ENCODE measurements at regions not wholly inside any gene's neighbourhood (a gene's known extent, or its start where the extent isn't known, plus 50 kb on each side); places are given as distances from the start of the nearest gene placed in this dataset.

DNA sequence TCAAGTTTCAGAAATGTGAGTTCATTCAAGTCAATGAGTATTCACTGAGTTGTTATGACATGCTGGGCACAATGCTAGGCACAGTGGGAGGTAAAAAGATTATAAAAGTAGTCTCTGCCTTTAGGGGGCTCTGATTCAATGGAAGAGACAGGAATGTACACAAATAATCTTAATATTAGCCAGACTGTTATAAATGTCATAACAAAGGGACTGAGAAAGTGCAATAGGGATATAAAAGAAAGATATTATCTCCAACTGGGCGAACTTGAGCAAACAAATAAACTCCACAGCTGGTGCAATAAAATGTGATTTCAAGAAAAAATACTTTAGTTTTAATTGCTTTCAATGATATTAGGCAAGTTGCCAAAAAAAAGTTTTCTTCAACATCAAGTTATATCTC is 755.2 kb downstream of the BRINP1 start:
- DNase-seq (ENCODE audit: low read depth in 2 of 3, low spot score in 2 of 3) = no peak

DNA sequence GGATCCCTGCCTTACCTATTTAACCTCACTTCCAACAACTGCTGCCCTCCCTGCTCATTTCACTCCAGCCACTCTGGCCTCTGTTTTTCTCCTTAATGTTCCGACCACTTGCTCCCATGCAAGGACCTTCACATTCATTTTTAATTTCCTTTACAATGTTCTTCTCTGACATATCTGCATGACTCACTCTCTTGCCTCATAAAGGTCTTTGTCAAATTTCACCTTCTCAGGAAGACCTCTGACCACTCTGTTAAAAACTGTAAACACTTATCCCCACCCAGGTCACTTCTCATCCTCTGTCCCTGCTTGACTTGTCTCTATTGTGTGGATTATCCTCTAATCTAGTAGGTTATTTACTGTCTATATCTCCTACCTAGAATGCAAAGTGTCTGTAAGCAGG is 751.2 kb downstream of the BRINP1 start:
- no peak for DNase-seq (ENCODE audit: low read depth in 2 of 3, low spot score in 2 of 3)

DNA sequence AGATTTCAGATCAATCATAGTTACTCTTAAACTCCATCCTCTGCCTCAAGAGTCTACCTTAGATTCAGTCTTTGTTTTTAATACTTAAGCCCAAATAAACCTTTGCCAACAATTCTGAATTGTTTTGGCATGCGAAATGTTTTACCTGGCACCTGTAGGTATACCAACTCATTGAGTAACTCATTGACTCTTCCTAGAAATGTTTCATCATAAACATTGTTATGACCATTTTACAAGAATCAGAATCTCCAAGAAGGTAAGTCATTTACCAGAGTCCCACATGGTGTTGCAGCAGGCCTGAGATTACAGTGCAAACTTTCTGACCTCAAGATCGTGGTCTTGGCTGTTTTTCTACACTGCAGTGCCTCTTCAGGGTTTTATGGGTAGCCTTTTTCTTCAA is 750.4 kb downstream of the BRINP1 start:
- no peak for DNase-seq (ENCODE audit: low read depth in 2 of 3, low spot score in 2 of 3)

DNA sequence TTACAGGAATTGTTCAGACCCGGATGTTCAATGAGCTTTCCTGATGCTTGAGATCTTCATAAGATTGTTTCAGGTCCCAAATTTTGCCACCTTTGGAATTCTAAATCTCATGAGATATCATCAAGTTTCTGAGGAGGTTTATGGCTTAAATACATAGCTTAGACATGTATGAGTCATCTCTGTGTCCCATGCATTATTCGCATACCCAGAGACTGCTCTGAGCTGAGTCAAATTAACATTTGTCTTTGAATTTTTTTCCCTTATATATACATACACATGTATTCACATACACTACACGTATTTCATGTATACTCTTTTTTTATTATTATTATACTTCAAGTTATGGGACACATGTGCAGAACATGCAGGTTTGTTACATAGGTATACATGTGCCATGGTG is 744.6 kb downstream of the BRINP1 start:
- no peak for DNase-seq (ENCODE audit: low read depth in 2 of 3, low spot score in 2 of 3)

DNA sequence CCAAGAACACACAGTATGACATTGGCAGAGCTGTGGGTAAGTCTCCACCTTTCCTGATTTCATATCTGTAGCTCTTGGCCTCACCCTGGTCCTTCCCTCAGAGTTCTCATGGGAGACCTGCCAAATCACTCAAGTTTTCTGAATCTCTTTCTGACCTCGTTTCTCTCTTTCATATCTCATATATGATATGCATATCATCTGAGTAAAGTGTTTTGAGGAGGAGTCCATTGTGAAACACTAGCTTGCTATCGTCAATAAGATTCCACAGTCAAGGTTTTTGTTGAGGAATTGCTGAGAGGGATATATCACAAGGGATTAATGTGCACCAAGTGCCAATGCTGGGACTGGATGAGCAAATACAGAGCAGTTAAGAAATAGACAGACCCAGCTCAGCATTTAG is 739.2 kb downstream of the BRINP1 start:
- no peak for DNase-seq (ENCODE audit: low read depth in 2 of 3, low spot score in 2 of 3)

DNA sequence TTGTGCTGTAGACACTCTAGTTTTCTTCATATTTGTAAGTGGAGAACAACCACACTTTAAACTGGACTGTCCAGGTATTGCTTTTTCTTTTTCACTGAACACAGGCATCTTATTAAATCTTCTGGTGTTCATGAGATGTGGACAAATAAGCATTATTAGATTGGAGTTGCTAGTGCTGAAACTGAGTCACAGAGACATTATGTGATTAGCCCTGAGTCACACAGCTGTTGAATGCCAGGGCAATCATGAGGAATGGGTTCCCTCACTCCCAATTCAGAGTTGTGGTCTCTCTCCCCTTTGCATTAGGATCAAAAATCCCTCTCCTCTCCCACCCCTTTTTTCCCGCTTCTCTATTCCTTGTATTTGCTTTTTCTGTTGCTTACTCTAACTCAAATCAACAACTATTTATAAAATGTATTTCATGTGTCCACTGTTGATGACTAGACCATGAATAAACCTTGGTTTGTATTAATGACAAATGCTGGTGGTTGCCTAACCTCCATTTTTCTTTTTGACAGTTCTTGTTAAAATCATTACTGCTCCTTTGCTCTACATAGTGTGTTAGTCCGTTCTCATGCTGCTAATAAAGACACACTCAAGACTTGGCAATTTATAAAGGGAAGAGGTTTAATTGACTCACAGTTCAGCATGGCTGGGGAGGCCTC is 738.2 kb downstream of the BRINP1 start:
- DNase-seq (ENCODE audit: low read depth in 2 of 3, low spot score in 2 of 3) = no peak

DNA sequence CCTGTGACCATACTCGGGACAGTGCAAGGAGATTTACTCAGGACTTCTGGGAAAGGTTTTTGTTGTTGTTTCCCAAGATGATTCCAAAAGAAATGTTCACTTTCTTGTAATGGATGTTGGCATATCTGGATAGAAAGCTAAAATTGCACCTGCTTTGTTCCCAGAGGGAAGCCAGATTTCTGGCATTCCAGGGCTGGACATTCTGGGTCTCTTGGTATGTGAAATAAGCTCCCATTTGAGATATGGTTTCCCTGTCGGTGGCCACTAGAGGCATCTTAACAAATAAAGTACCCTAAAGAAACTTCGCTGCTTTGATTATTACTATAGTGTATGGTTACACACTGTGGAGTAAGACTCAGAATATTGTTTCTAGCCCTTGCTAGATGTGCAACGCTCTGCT is 737.3 kb downstream of the BRINP1 start:
- no peak for DNase-seq (ENCODE audit: low read depth in 2 of 3, low spot score in 2 of 3)

DNA sequence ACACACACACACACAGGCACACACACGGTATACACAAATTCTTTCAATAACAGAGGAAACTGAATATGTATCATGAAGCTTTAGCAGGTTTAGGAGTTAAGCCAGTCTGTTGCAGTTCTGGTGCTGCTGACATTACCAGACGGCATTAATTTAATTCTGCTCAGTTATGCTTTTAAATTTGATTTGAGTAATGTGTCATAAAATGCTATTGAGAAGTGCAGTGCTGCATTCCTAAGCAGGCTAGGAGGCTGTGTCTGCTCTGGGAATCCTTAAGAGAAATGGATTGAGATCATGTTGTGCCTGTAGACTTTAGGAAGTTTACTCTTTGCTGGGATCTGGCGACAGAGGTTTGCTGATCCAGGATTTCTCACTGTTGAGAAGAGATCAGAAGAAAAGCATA is 733.8 kb downstream of the BRINP1 start:
- no peak for DNase-seq (ENCODE audit: low read depth in 2 of 3, low spot score in 2 of 3)

DNA sequence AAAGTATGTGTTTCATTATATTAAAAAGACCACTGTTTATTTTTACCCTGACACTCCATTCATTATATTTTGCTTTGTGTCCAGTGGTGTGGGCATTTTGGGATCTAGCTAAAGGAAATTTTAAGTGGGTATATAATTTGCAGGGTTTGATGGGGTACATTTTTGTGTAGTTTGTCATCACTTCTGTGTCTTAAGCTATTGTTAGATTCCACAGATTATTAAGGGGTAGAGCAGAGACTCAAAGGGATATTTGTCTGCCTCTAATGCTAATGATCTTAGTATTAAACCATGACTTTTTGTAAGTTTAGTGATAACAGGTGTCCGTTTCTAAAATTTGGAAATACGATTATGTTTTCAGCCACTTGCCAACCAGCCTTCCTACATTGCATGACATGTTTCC is 731.6 kb downstream of the BRINP1 start:
- DNase-seq (ENCODE audit: low read depth in 2 of 3, low spot score in 2 of 3) = no peak

DNA sequence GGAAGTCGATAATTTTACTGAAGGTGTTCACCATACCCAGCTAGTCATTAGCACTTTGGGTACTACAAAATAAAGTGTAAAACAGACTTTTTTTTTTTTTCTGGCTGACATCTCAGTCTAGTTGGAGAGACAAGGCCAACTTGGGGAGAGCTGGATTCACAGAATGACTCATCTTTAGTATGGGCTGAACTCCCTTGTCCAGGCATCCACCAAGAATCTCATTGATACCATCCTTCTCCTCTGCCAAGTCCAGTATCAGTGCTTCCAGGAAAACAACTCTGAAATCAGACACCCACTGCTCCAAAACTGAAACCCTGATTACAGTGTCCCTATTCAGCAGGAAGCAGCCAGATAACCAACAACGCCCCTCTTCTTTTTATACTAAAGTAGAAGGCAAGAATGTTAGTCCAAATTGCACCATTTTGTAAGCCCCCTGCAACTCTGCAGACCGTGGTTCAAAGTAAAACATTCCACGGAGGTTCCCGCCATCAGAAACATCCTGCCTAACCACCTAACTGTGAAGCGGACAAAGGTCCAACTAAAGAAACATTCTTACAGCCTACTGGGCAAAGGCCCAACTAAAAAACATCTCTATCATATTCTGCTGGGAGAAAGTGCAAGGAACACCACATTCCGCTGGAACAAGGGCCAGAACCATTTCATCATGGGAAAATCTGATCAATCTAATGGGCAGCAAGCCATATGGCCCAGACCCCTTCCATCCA is 728.2 kb downstream of the BRINP1 start:
- DNase-seq (ENCODE audit: low read depth in 2 of 3, low spot score in 2 of 3) = no peak

DNA sequence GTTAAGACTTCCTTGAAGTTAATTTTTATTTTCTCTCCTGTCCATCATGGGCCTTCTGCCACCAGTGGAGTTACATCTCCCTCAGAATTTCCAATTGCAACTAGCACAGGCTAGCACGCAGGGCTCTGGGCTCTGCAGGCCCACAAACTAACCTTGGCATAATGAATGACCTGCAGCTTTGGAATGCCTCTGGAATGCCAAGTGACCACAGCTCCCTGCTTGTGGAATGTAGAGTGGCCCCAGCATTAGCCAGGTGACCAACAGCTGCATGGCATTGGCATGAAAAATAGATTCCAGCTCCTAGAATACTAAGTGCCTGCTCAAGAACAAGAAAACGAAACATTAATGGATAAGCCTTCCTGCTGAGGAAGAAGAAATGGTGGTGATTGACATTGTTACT is 726.1 kb downstream of the BRINP1 start:
- DNase-seq (ENCODE audit: low read depth in 2 of 3, low spot score in 2 of 3) = no peak

DNA sequence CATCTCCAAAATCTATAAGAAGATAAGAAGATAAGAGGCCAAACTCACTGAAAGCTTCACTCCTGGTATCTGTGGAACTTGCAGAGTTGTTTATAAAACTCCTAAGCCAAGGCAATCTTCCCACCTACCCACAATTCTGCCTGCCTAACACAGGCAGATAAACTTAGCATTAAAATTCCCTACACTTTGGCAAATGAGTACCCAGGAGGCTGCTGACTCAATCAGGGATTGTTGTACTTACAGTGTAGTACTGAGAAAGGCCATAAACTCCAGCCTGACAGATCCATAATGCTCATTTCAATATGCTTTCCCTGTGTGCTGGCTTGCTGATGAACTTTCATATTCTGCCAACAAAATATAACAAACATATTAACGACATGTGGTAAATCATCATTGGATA is 725.2 kb downstream of the BRINP1 start:
- no peak for DNase-seq (ENCODE audit: low read depth in 2 of 3, low spot score in 2 of 3)

DNA sequence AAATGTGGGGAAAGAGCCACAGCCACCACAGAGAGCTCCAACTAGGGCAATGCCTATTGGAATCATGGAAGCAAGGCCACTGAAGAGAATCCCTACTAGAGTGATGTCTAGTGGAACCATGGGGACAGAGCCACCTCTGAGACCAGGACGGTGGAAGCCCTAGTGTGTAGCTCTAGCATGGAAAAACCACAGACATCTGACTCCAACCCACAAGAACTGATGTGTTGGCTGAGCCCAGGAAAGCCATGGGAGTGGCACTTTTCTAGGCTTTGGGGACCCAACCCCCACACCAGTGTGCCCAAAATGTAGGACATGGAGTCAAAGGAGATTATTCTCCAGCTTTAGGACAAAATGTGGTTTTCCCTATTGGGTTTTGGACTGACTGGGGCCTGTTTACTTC is 721.9 kb downstream of the BRINP1 start:
- no peak for DNase-seq (ENCODE audit: low read depth in 2 of 3, low spot score in 2 of 3)

DNA sequence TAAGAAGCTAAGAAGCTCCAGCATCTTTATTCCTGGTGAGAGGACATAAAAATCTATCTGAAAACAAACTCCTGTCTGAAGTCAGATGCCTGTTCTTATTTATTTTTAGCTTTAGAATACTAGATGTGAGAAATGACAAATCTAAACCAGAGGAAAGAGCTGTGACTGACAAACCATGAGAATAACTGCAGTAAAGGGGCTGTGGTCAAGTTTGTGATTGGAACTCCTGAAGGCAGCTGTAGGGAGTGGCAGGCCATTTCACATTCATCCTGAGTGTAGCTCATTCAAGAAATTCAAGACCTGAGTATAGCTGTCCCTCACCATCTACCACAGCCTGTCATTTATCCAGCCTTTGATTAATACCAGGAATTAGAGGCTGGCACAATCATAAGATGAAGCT is 718.8 kb downstream of the BRINP1 start:
- no peak for DNase-seq (ENCODE audit: low read depth in 2 of 3, low spot score in 2 of 3)

DNA sequence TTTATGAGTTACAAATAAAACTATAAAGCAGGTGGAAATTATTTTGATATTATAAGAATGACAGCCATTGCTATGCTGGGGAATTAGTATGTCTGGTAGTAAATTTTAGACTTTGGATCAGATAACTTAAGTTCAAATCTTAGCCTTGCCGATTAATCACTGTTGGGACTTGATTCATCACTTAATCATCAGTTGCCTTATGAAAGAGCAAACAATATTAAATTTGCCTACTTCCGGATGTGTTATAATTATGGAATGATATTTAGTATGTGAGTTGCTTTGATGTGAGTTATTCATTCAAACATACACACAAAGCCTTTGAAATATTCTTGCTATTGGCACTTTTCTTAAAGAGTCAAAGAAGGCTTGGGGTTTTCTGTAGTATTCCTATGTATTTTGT is 717.7 kb downstream of the BRINP1 start:
- DNase-seq (ENCODE audit: low read depth in 2 of 3, low spot score in 2 of 3) = no peak

DNA sequence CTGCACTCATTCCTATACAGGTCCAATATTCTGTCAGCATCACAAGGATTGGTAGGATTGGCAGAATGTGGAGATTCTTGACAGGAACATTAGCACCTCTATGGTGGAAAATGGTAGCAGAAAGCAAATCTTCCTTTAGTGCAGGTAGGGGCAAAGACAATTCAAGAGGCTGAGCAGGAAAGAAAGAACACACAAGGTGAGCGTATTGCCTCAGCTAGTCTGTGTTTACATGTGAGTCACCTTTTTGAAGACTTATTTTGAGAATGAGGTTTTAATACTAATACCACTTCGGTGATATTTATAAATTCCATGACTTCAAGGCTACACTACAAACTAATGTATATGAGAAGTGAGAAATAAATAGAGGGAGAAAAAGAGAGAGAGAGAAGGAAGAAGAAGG is 717.0 kb downstream of the BRINP1 start:
- DNase-seq (ENCODE audit: low read depth in 2 of 3, low spot score in 2 of 3) = no peak

DNA sequence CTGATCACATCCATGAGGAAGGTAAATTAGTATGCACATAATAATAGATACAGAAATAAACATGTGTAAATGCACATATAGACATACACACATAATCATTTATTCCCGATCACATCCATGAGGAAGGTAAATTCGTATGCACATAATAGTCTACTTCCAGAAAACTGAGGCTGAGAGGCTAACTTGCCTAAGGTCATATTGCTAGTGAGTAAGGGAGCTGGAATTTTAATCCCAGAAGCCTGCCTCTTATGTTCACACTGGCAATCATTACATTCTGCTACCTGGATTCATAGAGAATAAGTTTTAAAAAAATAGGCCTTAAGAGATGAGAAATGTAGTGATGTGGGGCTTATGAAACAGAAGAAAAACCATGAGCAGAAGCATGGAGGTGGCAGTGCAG is 716.3 kb downstream of the BRINP1 start:
- no peak for DNase-seq (ENCODE audit: low read depth in 2 of 3, low spot score in 2 of 3)

DNA sequence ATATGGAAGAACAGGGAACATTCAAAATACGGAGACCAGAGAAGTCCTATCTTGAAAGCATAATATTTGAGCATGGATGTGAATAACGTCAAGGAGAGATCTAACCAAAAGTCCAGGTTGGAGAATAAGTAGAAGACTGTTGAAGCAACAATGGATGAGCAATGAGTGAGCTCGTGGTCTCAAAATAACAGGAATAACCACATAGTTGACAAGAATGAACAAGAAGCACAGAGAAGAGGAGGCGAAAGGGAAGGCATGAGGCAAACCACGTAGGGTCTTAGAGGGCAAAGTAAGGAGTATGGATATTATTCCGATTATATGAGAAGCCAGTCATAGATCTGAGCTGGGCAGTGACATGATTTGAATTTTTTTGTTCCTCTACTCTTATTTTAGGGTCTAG is 710.2 kb downstream of the BRINP1 start:
- no peak for DNase-seq (ENCODE audit: low read depth in 2 of 3, low spot score in 2 of 3)

DNA sequence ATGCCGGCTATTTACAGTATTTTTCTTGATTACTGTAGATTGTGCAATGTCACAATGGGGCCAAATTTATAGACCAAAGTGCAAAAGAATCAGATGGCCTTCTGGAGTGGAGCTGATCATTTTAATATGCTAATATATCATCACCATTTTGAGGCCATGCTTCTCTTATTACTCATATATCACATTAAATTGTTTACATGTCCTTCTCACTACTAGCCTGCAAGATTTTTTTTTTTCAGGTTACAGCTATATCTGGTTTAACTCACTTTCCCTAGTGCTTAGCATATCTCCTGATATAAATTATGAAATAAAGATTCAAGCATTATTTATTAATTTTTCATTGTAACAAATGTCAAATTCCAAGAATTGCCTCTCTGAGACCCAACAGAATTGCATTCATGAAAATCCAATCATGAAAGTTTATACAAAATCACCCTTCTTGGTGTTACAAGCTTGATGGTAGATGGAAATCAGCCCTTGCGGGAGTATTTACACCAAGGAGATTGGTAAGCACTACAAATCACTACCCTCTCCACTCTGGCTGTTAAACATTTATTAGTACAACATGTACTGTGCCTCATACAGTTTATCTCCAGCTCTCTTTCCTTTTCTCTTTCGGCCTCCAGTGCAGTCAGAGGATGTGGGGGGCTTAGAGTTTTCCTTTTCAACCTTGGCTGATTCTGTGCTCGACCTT is 703.9 kb downstream of the BRINP1 start:
- no peak for DNase-seq (ENCODE audit: low read depth in 2 of 3, low spot score in 2 of 3)

DNA sequence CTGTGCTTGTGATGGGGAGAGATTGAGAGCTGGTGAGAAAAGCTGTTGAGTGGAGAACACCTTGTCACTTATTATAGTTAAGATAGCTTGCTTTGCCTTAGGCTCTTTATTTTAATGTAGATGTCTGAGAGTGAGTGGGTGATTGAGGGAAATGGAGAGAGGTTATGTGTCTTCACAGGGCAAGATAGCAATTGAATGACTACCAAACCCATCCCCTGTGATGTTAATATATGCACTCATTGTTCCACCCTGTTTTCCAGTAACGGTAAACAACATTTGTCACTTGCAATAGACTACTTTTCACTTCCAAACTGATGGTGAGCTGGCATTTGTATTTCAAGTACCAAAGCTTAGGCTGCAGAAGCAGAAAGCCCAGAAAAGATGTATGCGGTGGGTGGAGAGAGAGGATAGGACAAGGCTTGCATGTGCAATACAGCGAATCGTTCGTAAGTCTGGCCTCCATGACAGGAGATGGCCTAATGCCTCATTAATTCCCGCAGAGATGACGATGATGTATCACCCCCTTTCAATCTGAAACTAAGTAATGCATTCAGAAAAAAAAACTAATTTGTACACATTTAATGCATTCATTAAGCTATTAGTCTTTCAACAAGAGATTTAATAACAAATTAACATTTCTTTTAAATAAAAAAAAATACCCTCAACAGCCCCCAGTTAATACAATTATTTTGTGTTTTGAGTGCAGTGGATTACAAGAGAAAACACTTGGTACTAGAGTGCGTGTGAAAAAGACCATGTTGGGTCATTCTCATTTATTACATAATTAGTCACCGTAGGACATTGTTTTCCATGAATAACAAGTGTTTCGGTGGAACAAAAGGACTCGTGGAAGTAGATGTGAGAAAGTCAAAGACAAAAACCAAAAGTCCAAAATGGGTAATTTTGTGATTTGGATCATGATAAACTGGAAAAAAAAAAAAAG is 699.0 kb downstream of the BRINP1 start:
- DNase-seq (ENCODE audit: low read depth in 2 of 3, low spot score in 2 of 3) = no peak

DNA sequence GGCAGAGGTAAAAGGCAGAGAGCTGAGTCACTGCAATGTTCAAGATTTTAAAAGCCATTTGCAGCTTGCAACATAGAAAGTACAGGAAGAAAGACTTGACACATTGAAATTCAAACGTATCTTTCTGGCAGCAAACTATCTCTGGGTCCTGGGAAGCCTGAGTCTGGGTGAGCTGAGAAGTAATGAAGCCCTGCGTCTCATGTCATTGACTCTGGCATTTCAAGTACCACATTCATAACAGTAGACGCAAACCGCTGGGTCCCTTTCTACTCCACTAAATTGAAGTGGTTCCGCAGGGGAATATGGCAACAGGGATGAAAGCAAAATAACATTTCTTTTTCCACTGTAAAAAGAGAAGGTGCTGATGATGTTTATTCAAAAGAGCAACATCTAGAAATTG is 694.3 kb downstream of the BRINP1 start:
- no peak for DNase-seq (ENCODE audit: low read depth in 2 of 3, low spot score in 2 of 3)

Data from hematopoietic multipotent progenitor cell (in vitro differentiated cells).